Liver (tissue), 8 donors: ENCODE measurements at regions not wholly inside any gene's neighbourhood (a gene's known extent, or its start where the extent isn't known, plus 50 kb on each side); places are given as distances from the start of the nearest gene placed in this dataset.

Experiments used
- DNase-seq: peaks from one replicate; pipeline ENCODE4 v3.0.0-alpha.2; 2017; ENCODE audit warnings: low spot score
- H3K27ac ChIP-seq, 2 donors: one replicate each; pipeline ENCODE4 v1.7.0; 2013; ENCODE audit warnings: inconsistent platforms in 2 of 2, low read length in 2 of 2, control low read depth in 1 of 2, low read depth in 1 of 2, mild to moderate bottlenecking in 1 of 2
- H3K27me3 ChIP-seq, 4 donors: one replicate each; pipeline versions ENCODE4 v1.6.1 to v1.7.0; 2013; ENCODE audit warnings: low read length in 3 of 4, inconsistent platforms in 1 of 4, mild to moderate bottlenecking in 1 of 4, moderate library complexity in 1 of 4; ENCODE audit not compliant: control insufficient read depth in 4 of 4, insufficient read depth in 4 of 4
- H3K36me3 ChIP-seq, 4 donors: one replicate each; pipeline versions ENCODE4 v1.6.1 to v1.7.0; 2013; ENCODE audit warnings: low read length in 3 of 4, mild to moderate bottlenecking in 3 of 4, low read depth in 1 of 4, moderate library complexity in 1 of 4; ENCODE audit not compliant: control insufficient read depth in 4 of 4, insufficient read depth in 3 of 4
- H3K4me1 ChIP-seq, 4 donors: one replicate each; pipeline versions ENCODE4 v1.6.1 to v1.7.0; 2013; ENCODE audit warnings: low read length in 3 of 4, mild to moderate bottlenecking in 3 of 4, moderate library complexity in 1 of 4; ENCODE audit not compliant: control insufficient read depth in 4 of 4, insufficient read depth in 4 of 4
- H3K4me3 ChIP-seq, 3 donors: one replicate each; pipeline versions ENCODE4 v1.6.1 to v1.7.0; 2013; ENCODE audit warnings: low read length in 3 of 3, control low read depth in 1 of 3, low read depth in 1 of 3, mild to moderate bottlenecking in 1 of 3
- H3K9ac ChIP-seq, 2 donors: one replicate each; pipeline ENCODE4 v1.7.0; 2013; ENCODE audit warnings: low read length in 2 of 2, mild to moderate bottlenecking in 2 of 2, moderate library complexity in 2 of 2, control low read depth in 1 of 2, low read depth in 1 of 2
- H3K9me3 ChIP-seq, 4 donors: one replicate each; pipeline versions ENCODE4 v1.6.1 to v1.7.0; 2013; ENCODE audit warnings: low read length in 3 of 4; ENCODE audit not compliant: control insufficient read depth in 4 of 4
- ATF3 ChIP-seq: IDR thresholded peaks from 2 replicates; pipeline ENCODE4 v1.6.1; 2016; ENCODE audit warnings: antibody characterized with exemption
- CTCF ChIP-seq: fragments of 150-350 bp; IDR thresholded peaks from 2 replicates; pipeline ENCODE4 v1.5.1; 2017; ENCODE audit warnings: improper control_type of control experiment, low read depth, low read length; ENCODE audit not compliant: missing input control
- EGR1 ChIP-seq, 2 donors: IDR thresholded peaks; 2 replicates each; pipeline ENCODE4 v1.6.1; 2016 to 2018; ENCODE audit warnings: antibody characterized with exemption in 2 of 2, low read depth in 2 of 2
- FOXA1 ChIP-seq: IDR thresholded peaks from 2 replicates; pipeline ENCODE4 v1.6.1; 2016; ENCODE audit warnings: antibody characterized with exemption
- FOXA2 ChIP-seq: IDR thresholded peaks from 2 replicates; pipeline ENCODE4 v1.6.1; 2016; ENCODE audit warnings: antibody characterized with exemption
- GABPA ChIP-seq, 2 donors: IDR thresholded peaks in 1 of 2; conservative IDR thresholded peaks in 1 of 2; 2 replicates each; pipeline ENCODE4 v1.6.1; 2016; ENCODE audit warnings: antibody characterized with exemption in 2 of 2, mild to moderate bottlenecking in 1 of 2, moderate library complexity in 1 of 2
- HNF4G ChIP-seq: IDR thresholded peaks from 2 replicates; pipeline ENCODE4 v1.6.1; 2016; ENCODE audit warnings: antibody characterized with exemption
- JUND ChIP-seq, 2 donors: IDR thresholded peaks; 2 replicates each; pipeline ENCODE4 v1.6.1; 2016; ENCODE audit warnings: antibody characterized with exemption in 2 of 2
- MAX ChIP-seq: IDR thresholded peaks from 2 replicates; pipeline ENCODE4 v1.6.1; 2016; ENCODE audit warnings: antibody characterized with exemption
- NR2F2 ChIP-seq: IDR thresholded peaks from 2 replicates; pipeline ENCODE4 v1.6.1; 2016; ENCODE audit warnings: antibody characterized with exemption
- RAD21 ChIP-seq, 2 donors: IDR thresholded peaks; 2 replicates each; pipeline ENCODE4 v1.6.1; 2016; ENCODE audit warnings: antibody characterized with exemption in 2 of 2, mild to moderate bottlenecking in 2 of 2
- REST ChIP-seq: IDR thresholded peaks from 2 replicates; pipeline ENCODE4 v1.6.1; 2016; ENCODE audit warnings: antibody characterized with exemption, mild to moderate bottlenecking
- RXRA ChIP-seq, 2 donors: IDR thresholded peaks; 2 replicates each; pipeline ENCODE4 v1.6.1; 2017 to 2018; ENCODE audit warnings: antibody characterized with exemption in 2 of 2, mild to moderate bottlenecking in 1 of 2
- SP1 ChIP-seq: IDR thresholded peaks from 2 replicates; pipeline ENCODE4 v1.6.1; 2018; ENCODE audit warnings: antibody characterized with exemption, mild to moderate bottlenecking
- TAF1 ChIP-seq: conservative IDR thresholded peaks from 2 replicates; pipeline ENCODE4 v1.6.1; 2016; ENCODE audit warnings: antibody characterized with exemption, mild to moderate bottlenecking
- YY1 ChIP-seq: IDR thresholded peaks from 2 replicates; pipeline ENCODE4 v1.6.1; 2016; ENCODE audit warnings: antibody characterized with exemption, mild to moderate bottlenecking
- ZBTB33 ChIP-seq: IDR thresholded peaks from 2 replicates; pipeline ENCODE4 v1.6.1; 2016; ENCODE audit warnings: antibody characterized with exemption
- WGBS: extraction: QIAGEN DNeasy Blood & Tissue Kit; methylation state at CpG from one replicate; pipeline ENCODE4 v1.1.7; 2013; 5-methylcytosine and 5-hydroxymethylcytosine counted together
- donor health status: healthy.
- donor health status: healthy.
- donor health status: healthy.
- donor health status: healthy.
- donor health status: healthy.

GRCh38 chr18:10239991-10240634 is 214.3 kb upstream of the APCDD1 start:
- WGBS, result 79% methylated on average over 5 of the region's 5 CpGs
- Histone ChIP-seq H3K4me3 (no peak overlapping the region), H3K27ac (no peak overlapping the region), H3K36me3 (no peaks in the 10 kb centered on the region), H3K27me3 (no peaks in the 10 kb centered on the region), H3K9ac (no peak overlapping the region), H3K9me3 (no peaks in the 10 kb centered on the region), H3K4me1 (no peaks in the 10 kb centered on the region)
- TF ChIP-seq YY1 (no peak), MAX (no peak), HNF4G (no peak), RAD21 (IDR thresholded peaks at IDR 0.05) (no peak), ZBTB33 (no peak), NR2F2 (no peak), GABPA (IDR thresholded peaks at IDR 0.05 in 1 of 2, conservative IDR thresholded peaks at IDR 0.05 in 1 of 2) (no peak), SP1 (no peak), ATF3 (no peak), JUND (IDR thresholded peaks at IDR 0.05) (no peak), EGR1 (IDR thresholded peaks at IDR 0.05; ENCODE audit: low read depth in 2 of 2) (no peak), REST (no peak), RXRA (IDR thresholded peaks at IDR 0.05) (no peak)
- DNase-seq, result no peak

- H3K4me1 ChIP-seq, result no peaks in the 10 kb centered on the region
- H3K27ac ChIP-seq, result no peak overlapping the region
- H3K9ac ChIP-seq, result no peak overlapping the region
- no peaks in the 10 kb centered on the region for H3K36me3 ChIP-seq
- no peak overlapping the region for H3K4me3 ChIP-seq
- no peaks in the 10 kb centered on the region for H3K9me3 ChIP-seq
- 95% methylated on average over 2 of the region's 2 CpGs for WGBS
- H3K27me3 ChIP-seq, result no peaks in the 10 kb centered on the region
- no peak for DNase-seq
- TF ChIP-seq RXRA (IDR thresholded peaks at IDR 0.05), result no peak
- TF ChIP-seq ZBTB33, result no peak
- TF ChIP-seq FOXA2, result no peak
- TF ChIP-seq HNF4G, result no peak
- TF ChIP-seq EGR1 (IDR thresholded peaks at IDR 0.05; ENCODE audit: low read depth in 2 of 2), result no peak
- TF ChIP-seq RAD21 (IDR thresholded peaks at IDR 0.05), result no peak
- no peak for TF ChIP-seq REST
- no peak for TF ChIP-seq JUND (IDR thresholded peaks at IDR 0.05)
- no peak for TF ChIP-seq YY1
- no peak for TF ChIP-seq TAF1
- TF ChIP-seq CTCF, result no peak
- TF ChIP-seq GABPA (IDR thresholded peaks at IDR 0.05 in 1 of 2, conservative IDR thresholded peaks at IDR 0.05 in 1 of 2), result no peak
- TF ChIP-seq MAX, result no peak
- no peak for TF ChIP-seq FOXA1
Measured at GRCh38 chr18:10240973-10241372, 213.5 kb upstream of the APCDD1 start.
